HG02852 (cell line): ENCODE measurements at regions not wholly inside any gene's neighbourhood (a gene's known extent, or its start where the extent isn't known, plus 50 kb on each side); places are given as distances from the start of the nearest gene placed in this dataset.
"Not testable (repeated sequence)": the region's sequence is repeated elsewhere in the genome, so short reads cannot be mapped to it uniquely, and the experiment has no call there.

Source experiments
- ATAC-seq: cut with Tn5 transposase; IDR thresholded peaks from one replicate; pipeline ENCODE4 v1.9.1; 2021; ENCODE audit warnings: mild to moderate bottlenecking, moderate library complexity; ENCODE audit not compliant: unreplicated experiment

- ATAC-seq, result no peak
Observed at GRCh38 chr18:73153271-73153670, 285.5 kb upstream of the NETO1 start.

- ATAC-seq, result no peak
Observed at GRCh38 chr18:73151086-73151485, 283.3 kb upstream of the NETO1 start.

- no peak for ATAC-seq
Observed at GRCh38 chr18:73150199-73150598, 282.4 kb upstream of the NETO1 start.

- no peak for ATAC-seq
Observed at GRCh38 chr18:73147590-73147989, 279.8 kb upstream of the NETO1 start.

GRCh38 chr18:73144030-73144429, 276.2 kb upstream of the NETO1 start:
- no peak for ATAC-seq

GRCh38 chr18:73136134-73136533, 268.3 kb upstream of the NETO1 start:
- ATAC-seq, result peak; percentile 64

- ATAC-seq, result no peak
Observed at GRCh38 chr18:73124175-73124574, 256.4 kb upstream of the NETO1 start.

- ATAC-seq, result no peak
Observed at GRCh38 chr18:73121207-73121606, 253.4 kb upstream of the NETO1 start.

GRCh38 chr18:73120626-73121025, 252.8 kb upstream of the NETO1 start:
- no peak for ATAC-seq

- ATAC-seq, result no peak
Observed at GRCh38 chr18:73119574-73119973, 251.8 kb upstream of the NETO1 start.

- no peak for ATAC-seq
Observed at GRCh38 chr18:73118121-73118816, 250.5 kb upstream of the NETO1 start.

- no peak for ATAC-seq
Observed at GRCh38 chr18:73110307-73110706, 242.5 kb upstream of the NETO1 start.

- no peak for ATAC-seq
Observed at GRCh38 chr18:73101977-73102376, 234.2 kb upstream of the NETO1 start.

- ATAC-seq, result not testable (repeated sequence)
Observed at GRCh38 chr18:73101491-73101890, 233.7 kb upstream of the NETO1 start.

GRCh38 chr18:73099759-73100158, 232.0 kb upstream of the NETO1 start:
- ATAC-seq, result no peak

GRCh38 chr18:73093687-73094250, 226.0 kb upstream of the NETO1 start:
- ATAC-seq, result no peak

- ATAC-seq, result no peak
Observed at GRCh38 chr18:73088445-73088844, 220.7 kb upstream of the NETO1 start.

- ATAC-seq, result no peak
Observed at GRCh38 chr18:73087282-73087977, 219.6 kb upstream of the NETO1 start.

GRCh38 chr18:73079920-73080319, 212.1 kb upstream of the NETO1 start:
- no peak for ATAC-seq

- no peak for ATAC-seq
Observed at GRCh38 chr18:73060666-73061288, 193.0 kb upstream of the NETO1 start.

- ATAC-seq, result no peak
Observed at GRCh38 chr18:73059280-73059679, 191.5 kb upstream of the NETO1 start.

GRCh38 chr18:73047688-73048087, 179.9 kb upstream of the NETO1 start:
- no peak for ATAC-seq
